Neuronal stem cell (in vitro differentiated cells): ENCODE measurements at regions not wholly inside any gene's neighbourhood (a gene's known extent, or its start where the extent isn't known, plus 50 kb on each side); places are given as distances from the start of the nearest gene placed in this dataset.
"Not testable (repeated sequence)": the region's sequence is repeated elsewhere in the genome, so short reads cannot be mapped to it uniquely, and the experiment has no call there.

Experiments used
- DNase-seq: peaks from one replicate; pipeline ENCODE4 v3.0.0-alpha.2; 2013; ENCODE audit warnings: low spot score
- H2AFZ ChIP-seq: one replicate; pipeline ENCODE4 v1.6.1; 2013; ENCODE audit warnings: mild to moderate bottlenecking, low read length, inconsistent platforms
- H2AK5ac ChIP-seq: 2 replicates; pipeline ENCODE4 v1.6.1; 2013; ENCODE audit warnings: low read depth, mild to moderate bottlenecking, inconsistent platforms, low read length, moderate library complexity, mixed read lengths
- H2BK120ac ChIP-seq: 2 replicates; pipeline ENCODE4 v1.6.1; 2013; ENCODE audit warnings: low read depth, mild to moderate bottlenecking, inconsistent platforms, low read length, moderate library complexity, mixed read lengths
- H2BK12ac ChIP-seq: one replicate; pipeline ENCODE4 v1.6.1; 2013; ENCODE audit warnings: low read length, inconsistent platforms
- H2BK15ac ChIP-seq: 2 replicates; pipeline ENCODE4 v1.6.1; 2013; ENCODE audit warnings: mild to moderate bottlenecking, low read length, inconsistent platforms, mixed read lengths
- H2BK5ac ChIP-seq: one replicate; pipeline ENCODE4 v1.6.1; 2013; ENCODE audit warnings: inconsistent platforms, mild to moderate bottlenecking, low read length, moderate library complexity
- H3K14ac ChIP-seq: one replicate; pipeline ENCODE4 v1.6.1; 2013; ENCODE audit warnings: low read length, inconsistent platforms
- H3K18ac ChIP-seq: 2 replicates; pipeline ENCODE4 v1.6.1; 2013; ENCODE audit warnings: low read length, inconsistent platforms
- H3K23ac ChIP-seq: 2 replicates; pipeline ENCODE4 v1.6.1; 2013; ENCODE audit warnings: low read depth, mild to moderate bottlenecking, mixed read lengths, low read length, inconsistent platforms; ENCODE audit not compliant: poor library complexity
- H3K27ac ChIP-seq: replicated peaks from 3 replicates; pipeline ENCODE4 v1.5.1; 2013; ENCODE audit warnings: low read length, inconsistent platforms
- H3K27me3 ChIP-seq, 3 experiments: 2 replicates each; pipeline ENCODE4 v1.6.1; 2013; ENCODE audit warnings: low read length in 3 of 3, mild to moderate bottlenecking in 2 of 3, inconsistent platforms in 1 of 3, low read depth in 1 of 3, mixed read lengths in 1 of 3, moderate library complexity in 1 of 3; ENCODE audit not compliant: control insufficient read depth in 3 of 3, insufficient read depth in 3 of 3
- H3K36me3 ChIP-seq, 2 donors: replicated peaks in 1 of 2; 2 replicates each; pipeline ENCODE4 v1.6.1; 2013; ENCODE audit warnings: low read length in 2 of 2; ENCODE audit not compliant: control insufficient read depth in 2 of 2, insufficient read depth in 2 of 2
- H3K4ac ChIP-seq: 2 replicates; pipeline ENCODE4 v1.6.1; 2013; ENCODE audit warnings: inconsistent platforms, mild to moderate bottlenecking, low read length, moderate library complexity
- H3K4me1 ChIP-seq, 2 donors: 1 replicate in 1 of 2; 2 replicates in 1 of 2; pipeline ENCODE4 v1.6.1; 2013; ENCODE audit warnings: low read length in 2 of 2, low read depth in 1 of 2; ENCODE audit not compliant: control insufficient read depth in 2 of 2, insufficient read depth in 1 of 2
- H3K4me2 ChIP-seq: one replicate; pipeline ENCODE4 v1.6.1; 2013; ENCODE audit warnings: mild to moderate bottlenecking, low read length, inconsistent platforms; ENCODE audit not compliant: insufficient read depth, poor library complexity, severe bottlenecking
- H3K4me3 ChIP-seq, 2 donors: 2 replicates each; pipeline ENCODE4 v1.5.1; 2013; ENCODE audit warnings: low read length in 2 of 2, mild to moderate bottlenecking in 2 of 2, inconsistent platforms in 1 of 2, moderate library complexity in 1 of 2
- H3K79me1 ChIP-seq: one replicate; pipeline ENCODE4 v1.6.1; 2013; ENCODE audit warnings: low read depth, mild to moderate bottlenecking, inconsistent platforms, low read length, moderate library complexity
- H3K9ac ChIP-seq: one replicate; pipeline ENCODE4 v1.6.1; 2013; ENCODE audit warnings: mild to moderate bottlenecking, low read depth, low read length, inconsistent platforms; ENCODE audit not compliant: poor library complexity
- H3K9me3 ChIP-seq, 2 donors: replicated peaks in 1 of 2; 2 replicates each; pipeline versions ENCODE3 to v1.6.1; 2013; ENCODE audit warnings: low read length in 2 of 2, mild to moderate bottlenecking in 2 of 2, inconsistent platforms in 1 of 2, low read depth in 1 of 2, mixed read lengths in 1 of 2, moderate library complexity in 1 of 2; ENCODE audit not compliant: control insufficient read depth in 2 of 2, insufficient read depth in 1 of 2
- H4K8ac ChIP-seq: one replicate; pipeline ENCODE4 v1.6.1; 2013; ENCODE audit warnings: low read depth, mild to moderate bottlenecking, inconsistent platforms, low read length, moderate library complexity
- H4K91ac ChIP-seq: one replicate; pipeline ENCODE4 v1.6.1; 2013; ENCODE audit warnings: low read length, low read depth, mild to moderate bottlenecking, inconsistent platforms; ENCODE audit not compliant: poor library complexity
- WGBS, 2 donors: extraction: QIAGEN DNeasy Blood & Tissue Kit; methylation state at CpG; one replicate each; pipeline ENCODE4 v1.1.7; 2013; ENCODE audit warnings: missing lambda C conversion rate in 2 of 2, mixed read lengths in 1 of 2; ENCODE audit not compliant: insufficient read length in 2 of 2, insufficient replicate concordance in 1 of 2; ENCODE audit errors: extremely low coverage in 2 of 2; 5-methylcytosine and 5-hydroxymethylcytosine counted together

GRCh38 chrX:44674906-44675305, 132.2 kb upstream of the FUNDC1 start:
- H2BK5ac ChIP-seq, result no peak overlapping the region
- H2BK120ac ChIP-seq, result no peak overlapping the region
- no peak for DNase-seq
- H3K9me3 ChIP-seq, result no peaks in the 10 kb centered on the region
- no peak overlapping the region for H4K91ac ChIP-seq
- H4K8ac ChIP-seq, result no peak overlapping the region
- no peak overlapping the region for H2BK12ac ChIP-seq
- H3K4ac ChIP-seq, result no peak overlapping the region
- no peak overlapping the region for H2AK5ac ChIP-seq
- no peak overlapping the region for H3K14ac ChIP-seq
- H2BK15ac ChIP-seq, result no peak overlapping the region
- H2AFZ ChIP-seq, result peak overlapping the region; percentile 7
- H3K9ac ChIP-seq, result no peak overlapping the region
- H3K18ac ChIP-seq, result no peak overlapping the region
- H3K27ac ChIP-seq, result no peak overlapping the region
- no peaks in the 10 kb centered on the region for H3K27me3 ChIP-seq
- no CpG with 5 or more reads among the region's 2 CpGs for WGBS, 2 donors
- no peak overlapping the region for H3K23ac ChIP-seq
- no peaks in the 10 kb centered on the region for H3K4me1 ChIP-seq
- H3K4me3 ChIP-seq, result no peak overlapping the region
- H3K36me3 ChIP-seq, result no peaks in the 10 kb centered on the region
- no peaks in the 10 kb centered on the region for H3K79me1 ChIP-seq
- H3K4me2 ChIP-seq, result no peak overlapping the region

DNA sequence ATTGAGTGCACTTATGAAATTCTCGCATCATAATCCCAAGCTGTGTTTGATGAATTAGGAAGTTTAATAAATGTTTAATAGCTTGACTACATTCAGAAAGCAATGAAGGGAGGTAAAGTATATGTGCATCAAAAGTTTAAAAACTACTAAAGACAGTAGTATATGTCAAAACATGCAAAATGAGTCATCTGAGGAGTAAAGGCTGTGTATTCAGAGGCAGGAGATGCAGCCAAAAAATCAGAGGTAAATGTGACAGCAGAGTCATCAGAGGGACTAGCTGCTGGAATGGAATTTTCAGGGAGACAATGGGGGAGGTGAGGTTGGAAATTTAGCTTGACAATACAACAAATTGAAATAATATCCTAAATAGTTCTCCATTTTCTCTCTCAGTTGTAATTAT, 127.0 kb upstream of the FUNDC1 start:
- DNase-seq, result no peak
- Histone ChIP-seq H2BK12ac (no peak overlapping the region), H3K4me2 (no peak overlapping the region), H4K8ac (no peak overlapping the region), H2BK120ac (no peak overlapping the region), H3K18ac (no peak overlapping the region), H3K9me3 (no peaks in the 10 kb centered on the region), H2AK5ac (no peak overlapping the region), H3K27ac (no peak overlapping the region), H3K14ac (no peak overlapping the region), H4K91ac (no peak overlapping the region), H3K9ac (no peak overlapping the region), H3K27me3 (no peaks in the 10 kb centered on the region), H3K4me3 (no peak overlapping the region), H3K4me1 (no peaks in the 10 kb centered on the region), H3K23ac (no peak overlapping the region), H3K36me3 (no peaks in the 10 kb centered on the region), H2AFZ (no peak overlapping the region), H2BK15ac (no peak overlapping the region), H3K79me1 (no peaks in the 10 kb centered on the region), H3K4ac (no peak overlapping the region), H2BK5ac (no peak overlapping the region)
- no CpG with 5 or more reads among the region's 1 CpG for WGBS, 2 donors

- Histone ChIP-seq H2BK15ac (no peak overlapping the region), H3K4me3 (no peak overlapping the region), H3K9ac (no peak overlapping the region), H4K8ac (no peak overlapping the region), H3K14ac (no peak overlapping the region), H3K18ac (no peak overlapping the region), H4K91ac (no peak overlapping the region), H3K4me1 (no peaks in the 10 kb centered on the region), H3K27me3 (no peaks in the 10 kb centered on the region), H2BK5ac (no peak overlapping the region), H3K36me3 (no peaks in the 10 kb centered on the region), H2BK12ac (no peak overlapping the region), H3K23ac (no peak overlapping the region), H2AK5ac (no peak overlapping the region), H2AFZ (no peak overlapping the region), H3K9me3 (no peaks in the 10 kb centered on the region), H3K79me1 (no peaks in the 10 kb centered on the region), H3K4me2 (no peak overlapping the region), H3K27ac (no peak overlapping the region), H2BK120ac (no peak overlapping the region), H3K4ac (no peak overlapping the region)
- no peak for DNase-seq
- no CpG with 5 or more reads among the region's 3 CpGs for WGBS, 2 donors
Measured at GRCh38 chrX:44667771-44668170, 125.1 kb upstream of the FUNDC1 start.

GRCh38 chrX:44657718-44658246, 115.1 kb upstream of the FUNDC1 start:
- not testable (repeated sequence) for H4K8ac ChIP-seq, H2BK12ac ChIP-seq
- WGBS, 2 donors, result no CpG with 5 or more reads among the region's 5 CpGs

More at GRCh38 chrX:44657718-44658246, 115.1 kb upstream of the FUNDC1 start:
- H3K14ac ChIP-seq, H3K4me3 ChIP-seq, H3K27ac ChIP-seq, H3K23ac ChIP-seq, H2AFZ ChIP-seq, H2BK15ac ChIP-seq, H3K36me3 ChIP-seq, H3K9ac ChIP-seq, H2AK5ac ChIP-seq, H3K27me3 ChIP-seq, H3K4ac ChIP-seq, H2BK120ac ChIP-seq, DNase-seq, H4K91ac ChIP-seq, H3K9me3 ChIP-seq, H3K4me1 ChIP-seq, H3K18ac ChIP-seq, H3K79me1 ChIP-seq, H2BK5ac ChIP-seq, H3K4me2 ChIP-seq: not testable (repeated sequence)
